ENCODE measurements at regions not wholly inside any gene's neighbourhood (a gene's known extent, or its start where the extent isn't known, plus 50 kb on each side); places are given as distances from the start of the nearest gene placed in this dataset.

GRCh38 chr20:40154514-40154913, 534.5 kb downstream of the MAFB start:
- Histone ChIP-seq H3K36me3 (ENCODE audit: low read depth) (no peaks in the 10 kb centered on the region), H3F3A (ENCODE audit: insufficient read depth) (no peaks in the 10 kb centered on the region), H3K4me1 (ENCODE audit: insufficient read depth) (no peaks in the 10 kb centered on the region), H3K4me2 (ENCODE audit: unreplicated experiment) (no peak overlapping the region), H3K9ac (no peak overlapping the region), H3K4me3 (no peak overlapping the region), H2AFZ (no peak overlapping the region), H4K20me1 (ENCODE audit: insufficient read depth) (no peaks in the 10 kb centered on the region), H3K27me3 (replicated peaks; ENCODE audit: insufficient read depth) (peaks cover 2% of the 10 kb centered on the region; the same call in 1 of the 2 replicates), H3K9me3 (ENCODE audit: low read depth) (no peaks in the 10 kb centered on the region), H3K79me2 (ENCODE audit: insufficient read depth) (no peaks in the 10 kb centered on the region), H3K27ac (no peak overlapping the region), H3K9me2 (ENCODE audit: insufficient read depth) (no peaks in the 10 kb centered on the region)
- in situ Hi-C loops (cut with MboI): loop anchor here (10.0 kb wide), 1 partner anchor 540 kb away; no protein-coding TSS in a partner anchor
- no peak for TF ChIP-seq EZH2 (IDR thresholded peaks at IDR 0.05; ENCODE audit: insufficient read depth, poor library complexity, severe bottlenecking)
- TF ChIP-seq EZH2phosphoT487 (IDR thresholded peaks at IDR 0.05; ENCODE audit: insufficient read depth, low read depth): no peak
- WGBS, 2 experiments (ENCODE audit: low coverage in 1 of 2, low lambda C conversion rate in 2 of 2, missing lambda C conversion rate in 2 of 2): 21 to 39% methylated on average over 2 of the region's 2 CpGs
- DNase-seq: no peak

GRCh38 chr20:40148886-40149285, 540.1 kb downstream of the MAFB start:
- H2AFZ ChIP-seq: no peak overlapping the region
- TF ChIP-seq EZH2 (IDR thresholded peaks at IDR 0.05; ENCODE audit: insufficient read depth, poor library complexity, severe bottlenecking) (no peak), EZH2phosphoT487 (IDR thresholded peaks at IDR 0.05; ENCODE audit: insufficient read depth, low read depth) (no peak)

GRCh38 chr20:40146071-40146470, 543.0 kb downstream of the MAFB start:
- no peak overlapping the region for H3K27ac ChIP-seq
- in situ Hi-C loops (cut with MboI): no loop called here
- no peak overlapping the region for H3K9ac ChIP-seq
- no peak overlapping the region for H2AFZ ChIP-seq
- no peaks in the 10 kb centered on the region for H3F3A ChIP-seq (ENCODE audit: insufficient read depth)
- no peak overlapping the region for H3K4me2 ChIP-seq (ENCODE audit: unreplicated experiment)
- H3K4me1 ChIP-seq (ENCODE audit: insufficient read depth): no peaks in the 10 kb centered on the region
- DNase-seq: no peak
- H3K9me2 ChIP-seq (ENCODE audit: insufficient read depth): no peaks in the 10 kb centered on the region
- no peaks in the 10 kb centered on the region for H3K9me3 ChIP-seq (ENCODE audit: low read depth)
- no peak for TF ChIP-seq EZH2 (IDR thresholded peaks at IDR 0.05; ENCODE audit: insufficient read depth, poor library complexity, severe bottlenecking)
- no peak for TF ChIP-seq EZH2phosphoT487 (IDR thresholded peaks at IDR 0.05; ENCODE audit: insufficient read depth, low read depth)
- H3K36me3 ChIP-seq (ENCODE audit: low read depth): no peaks in the 10 kb centered on the region
- H3K27me3 ChIP-seq (replicated peaks; ENCODE audit: insufficient read depth): 0 out of 2 replicates have a peak, but pooled peaks cover 6% of the 10 kb centered on the region
- no peaks in the 10 kb centered on the region for H3K79me2 ChIP-seq (ENCODE audit: insufficient read depth)
- H3K4me3 ChIP-seq: no peak overlapping the region
- H4K20me1 ChIP-seq (ENCODE audit: insufficient read depth): no peaks in the 10 kb centered on the region

More at GRCh38 chr20:40148886-40149285, 540.1 kb downstream of the MAFB start:
- in situ Hi-C loops (cut with MboI): no loop called here
- no peak overlapping the region for H3K4me3 ChIP-seq
- H3K9me2 ChIP-seq (ENCODE audit: insufficient read depth): no peaks in the 10 kb centered on the region
- H3K27ac ChIP-seq: no peak overlapping the region
- no peaks in the 10 kb centered on the region for H3K4me1 ChIP-seq (ENCODE audit: insufficient read depth)
- H3K9ac ChIP-seq: no peak overlapping the region
- H3F3A ChIP-seq (ENCODE audit: insufficient read depth): no peaks in the 10 kb centered on the region
- no peaks in the 10 kb centered on the region for H3K9me3 ChIP-seq (ENCODE audit: low read depth)
- H3K27me3 ChIP-seq (replicated peaks; ENCODE audit: insufficient read depth): 0 out of 2 replicates have a peak, but pooled peaks cover 6% of the 10 kb centered on the region
- no peaks in the 10 kb centered on the region for H4K20me1 ChIP-seq (ENCODE audit: insufficient read depth)
- DNase-seq: no peak
- H3K36me3 ChIP-seq (ENCODE audit: low read depth): no peaks in the 10 kb centered on the region
- no peak overlapping the region for H3K4me2 ChIP-seq (ENCODE audit: unreplicated experiment)
- no peaks in the 10 kb centered on the region for H3K79me2 ChIP-seq (ENCODE audit: insufficient read depth)
- WGBS, 2 experiments (ENCODE audit: low coverage in 1 of 2, low lambda C conversion rate in 2 of 2, missing lambda C conversion rate in 2 of 2): 38 to 45% methylated on average over 7 of the region's 7 CpGs

GRCh38 chr20:40144581-40144980, 544.5 kb downstream of the MAFB start:
- Histone ChIP-seq H4K20me1 (ENCODE audit: insufficient read depth) (no peaks in the 10 kb centered on the region), H3K79me2 (ENCODE audit: insufficient read depth) (no peaks in the 10 kb centered on the region), H3K4me3 (no peak overlapping the region), H3K4me1 (ENCODE audit: insufficient read depth) (no peaks in the 10 kb centered on the region), H3K27me3 (replicated peaks; ENCODE audit: insufficient read depth) (0 out of 2 replicates have a peak, but pooled peaks cover 6% of the 10 kb centered on the region), H3K9me2 (ENCODE audit: insufficient read depth) (no peaks in the 10 kb centered on the region), H3K27ac (no peak overlapping the region), H3K4me2 (ENCODE audit: unreplicated experiment) (no peak overlapping the region), H2AFZ (no peak overlapping the region), H3K9ac (no peak overlapping the region), H3K9me3 (ENCODE audit: low read depth) (no peaks in the 10 kb centered on the region), H3K36me3 (ENCODE audit: low read depth) (no peaks in the 10 kb centered on the region), H3F3A (ENCODE audit: insufficient read depth) (no peaks in the 10 kb centered on the region)
- no peak for DNase-seq
- TF ChIP-seq EZH2 (IDR thresholded peaks at IDR 0.05; ENCODE audit: insufficient read depth, poor library complexity, severe bottlenecking) (no peak), EZH2phosphoT487 (IDR thresholded peaks at IDR 0.05; ENCODE audit: insufficient read depth, low read depth) (no peak)
- 47 to 50% methylated on average over 4 of the region's 4 CpGs for WGBS, 2 experiments (ENCODE audit: low coverage in 1 of 2, low lambda C conversion rate in 2 of 2, missing lambda C conversion rate in 2 of 2)
- in situ Hi-C loops (cut with MboI): no loop called here

GRCh38 chr20:40134176-40134575, 554.9 kb downstream of the MAFB start:
- H3K9me2 ChIP-seq (ENCODE audit: insufficient read depth): no peaks in the 10 kb centered on the region
- H4K20me1 ChIP-seq (ENCODE audit: insufficient read depth): no peaks in the 10 kb centered on the region
- 53 to 73% methylated on average over 1 of the region's 1 CpG for WGBS, 2 experiments (ENCODE audit: low coverage in 1 of 2, low lambda C conversion rate in 2 of 2, missing lambda C conversion rate in 2 of 2)

More at GRCh38 chr20:40134176-40134575, 554.9 kb downstream of the MAFB start:
- in situ Hi-C loops (cut with MboI): no loop called here
- Histone ChIP-seq H3K27me3 (replicated peaks; ENCODE audit: insufficient read depth) (no peaks in the 10 kb centered on the region), H3K36me3 (ENCODE audit: low read depth) (no peaks in the 10 kb centered on the region), H3K79me2 (ENCODE audit: insufficient read depth) (no peaks in the 10 kb centered on the region), H3K4me1 (ENCODE audit: insufficient read depth) (no peaks in the 10 kb centered on the region), H3K27ac (no peak overlapping the region), H3K9ac (no peak overlapping the region), H3F3A (ENCODE audit: insufficient read depth) (no peaks in the 10 kb centered on the region), H2AFZ (no peak overlapping the region), H3K4me2 (ENCODE audit: unreplicated experiment) (no peak overlapping the region), H3K9me3 (ENCODE audit: low read depth) (no peaks in the 10 kb centered on the region), H3K4me3 (no peak overlapping the region)
- no peak for DNase-seq
- TF ChIP-seq EZH2 (IDR thresholded peaks at IDR 0.05; ENCODE audit: insufficient read depth, poor library complexity, severe bottlenecking) (no peak), EZH2phosphoT487 (IDR thresholded peaks at IDR 0.05; ENCODE audit: insufficient read depth, low read depth) (no peak)
